Nephron progenitor cell (in vitro differentiated cells): ENCODE measurements at regions not wholly inside any gene's neighbourhood (a gene's known extent, or its start where the extent isn't known, plus 50 kb on each side); places are given as distances from the start of the nearest gene placed in this dataset.

Experiments used
- DNase-seq: peaks from one replicate; pipeline ENCODE4 v3.0.0; 2021
- H3K27ac Mint-ChIP-seq: 2 replicates; pipeline ENCODE4 v1.8.0; 2021; ENCODE audit warnings: mild to moderate bottlenecking, moderate library complexity, mixed read lengths
- H3K27me3 Mint-ChIP-seq: 2 replicates; pipeline ENCODE4 v1.8.0; 2021; ENCODE audit warnings: mild to moderate bottlenecking, low read depth, mixed read lengths; ENCODE audit not compliant: poor library complexity
- H3K36me3 Mint-ChIP-seq: 2 replicates; pipeline ENCODE4 v1.8.0; 2021; ENCODE audit warnings: low read depth, mixed read lengths
- H3K4me1 Mint-ChIP-seq: 2 replicates; pipeline ENCODE4 v1.8.0; 2021; ENCODE audit warnings: mixed read lengths
- H3K4me3 Mint-ChIP-seq: 2 replicates; pipeline ENCODE4 v1.8.0; 2021; ENCODE audit warnings: mild to moderate bottlenecking, moderate library complexity, mixed read lengths
- H3K9me3 Mint-ChIP-seq: 2 replicates; pipeline ENCODE4 v1.8.0; 2021; ENCODE audit warnings: mild to moderate bottlenecking, moderate library complexity, mixed read lengths
- CTCF ChIP-seq: fragments of 200-600 bp; sonication (generic); IDR thresholded peaks from 2 replicates; pipeline ENCODE4 v1.5.0; 2021; ENCODE audit warnings: antibody characterized with exemption

GRCh38 chr4:116882503-116882902 is 202.9 kb downstream of the TRAM1L1 start:
- H3K27ac Mint-ChIP-seq, result no peak overlapping the region

GRCh38 chr4:116881077-116881476 is 204.3 kb downstream of the TRAM1L1 start:
- H3K27me3 Mint-ChIP-seq, result no peaks in the 10 kb centered on the region
- H3K27ac Mint-ChIP-seq, result no peak overlapping the region
- H3K9me3 Mint-ChIP-seq, result no peaks in the 10 kb centered on the region
- no peaks in the 10 kb centered on the region for H3K36me3 Mint-ChIP-seq
- no peak for DNase-seq
- H3K4me3 Mint-ChIP-seq, result no peak overlapping the region
- H3K4me1 Mint-ChIP-seq, result peaks cover 6% of the 10 kb centered on the region
- no peak for TF ChIP-seq CTCF

More at GRCh38 chr4:116882503-116882902, 202.9 kb downstream of the TRAM1L1 start:
- Mint-ChIP-seq H3K36me3 (no peaks in the 10 kb centered on the region), H3K4me1 (peaks cover 6% of the 10 kb centered on the region), H3K9me3 (no peaks in the 10 kb centered on the region), H3K4me3 (no peak overlapping the region), H3K27me3 (no peaks in the 10 kb centered on the region)
- no peak for DNase-seq
- TF ChIP-seq CTCF, result no peak

- no peak overlapping the region for H3K4me3 Mint-ChIP-seq
- no peaks in the 10 kb centered on the region for H3K36me3 Mint-ChIP-seq
- H3K27me3 Mint-ChIP-seq, result no peaks in the 10 kb centered on the region
- TF ChIP-seq CTCF, result no peak
- no peak overlapping the region for H3K27ac Mint-ChIP-seq
- no peaks in the 10 kb centered on the region for H3K9me3 Mint-ChIP-seq
- DNase-seq, result no peak
- H3K4me1 Mint-ChIP-seq, result peaks cover 6% of the 10 kb centered on the region
Measured at GRCh38 chr4:116880625-116881024, 204.8 kb downstream of the TRAM1L1 start.

- H3K27ac Mint-ChIP-seq, result no peak overlapping the region
- H3K4me3 Mint-ChIP-seq, result no peak overlapping the region
- no peaks in the 10 kb centered on the region for H3K27me3 Mint-ChIP-seq
- no peak for TF ChIP-seq CTCF
- no peaks in the 10 kb centered on the region for H3K9me3 Mint-ChIP-seq
- no peaks in the 10 kb centered on the region for H3K36me3 Mint-ChIP-seq
- peaks cover 6% of the 10 kb centered on the region for H3K4me1 Mint-ChIP-seq
- no peak for DNase-seq
Measured at GRCh38 chr4:116878280-116878679, 207.1 kb downstream of the TRAM1L1 start.

GRCh38 chr4:116877069-116877468 is 208.3 kb downstream of the TRAM1L1 start:
- no peaks in the 10 kb centered on the region for H3K27me3 Mint-ChIP-seq
- no peak for DNase-seq

More at GRCh38 chr4:116877069-116877468, 208.3 kb downstream of the TRAM1L1 start:
- Mint-ChIP-seq H3K36me3 (no peaks in the 10 kb centered on the region), H3K9me3 (no peaks in the 10 kb centered on the region), H3K4me1 (peaks cover 6% of the 10 kb centered on the region), H3K27ac (no peak overlapping the region), H3K4me3 (no peak overlapping the region)
- TF ChIP-seq CTCF, result no peak
